NCI-H2227 (cell line): ENCODE measurements at regions not wholly inside any gene's neighbourhood (a gene's known extent, or its start where the extent isn't known, plus 50 kb on each side); places are given as distances from the start of the nearest gene placed in this dataset.

Source experiments
- DNase-seq: peaks from one replicate; lab custom pipeline; 2025; ENCODE audit not compliant: unreplicated experiment; lab: John Stamatoyannopoulos, UW

- no peak for DNase-seq
Observed at GRCh38 chr18:28602391-28602790, 425.5 kb upstream of the CDH2 start.

- no peak for DNase-seq
Observed at GRCh38 chr18:28594034-28594433, 417.1 kb upstream of the CDH2 start.

GRCh38 chr18:28588884-28589549 lies 412.1 kb upstream of the CDH2 start:
- no peak for DNase-seq

- DNase-seq, result no peak
Observed at GRCh38 chr18:28584731-28585130, 407.8 kb upstream of the CDH2 start.

GRCh38 chr18:28582724-28583123 lies 405.8 kb upstream of the CDH2 start:
- DNase-seq, result no peak

GRCh38 chr18:28581521-28582071 lies 404.7 kb upstream of the CDH2 start:
- DNase-seq, result peak; percentile 23

- DNase-seq, result no peak
Observed at GRCh38 chr18:28576941-28577340, 400.0 kb upstream of the CDH2 start.

- no peak for DNase-seq
Observed at GRCh38 chr18:28575123-28575522, 398.2 kb upstream of the CDH2 start.

GRCh38 chr18:28574175-28574574 lies 397.2 kb upstream of the CDH2 start:
- no peak for DNase-seq

GRCh38 chr18:28571929-28572328 lies 395.0 kb upstream of the CDH2 start:
- no peak for DNase-seq

- DNase-seq, result no peak
Observed at GRCh38 chr18:28560331-28560730, 383.4 kb upstream of the CDH2 start.

- DNase-seq, result no peak
Observed at GRCh38 chr18:28559511-28559910, 382.6 kb upstream of the CDH2 start.

- no peak for DNase-seq
Observed at GRCh38 chr18:28541934-28542333, 365.0 kb upstream of the CDH2 start.

- no peak for DNase-seq
Observed at GRCh38 chr18:28541276-28541930, 364.5 kb upstream of the CDH2 start.

- no peak for DNase-seq
Observed at GRCh38 chr18:28529644-28530043, 352.7 kb upstream of the CDH2 start.

GRCh38 chr18:28526196-28526595 lies 349.3 kb upstream of the CDH2 start:
- no peak for DNase-seq

GRCh38 chr18:28523758-28524475 lies 347.0 kb upstream of the CDH2 start:
- no peak for DNase-seq

GRCh38 chr18:28522236-28522635 lies 345.3 kb upstream of the CDH2 start:
- DNase-seq, result peak; percentile 7

- DNase-seq, result no peak
Observed at GRCh38 chr18:28519997-28520396, 343.1 kb upstream of the CDH2 start.

GRCh38 chr18:28514699-28515098 lies 337.8 kb upstream of the CDH2 start:
- DNase-seq, result no peak

GRCh38 chr18:28512357-28512756 lies 335.4 kb upstream of the CDH2 start:
- no peak for DNase-seq

- DNase-seq, result no peak
Observed at GRCh38 chr18:28511413-28511821, 334.5 kb upstream of the CDH2 start.
